Left colon (tissue), 2 donors: ENCODE measurements at regions not wholly inside any gene's neighbourhood (a gene's known extent, or its start where the extent isn't known, plus 50 kb on each side); places are given as distances from the start of the nearest gene placed in this dataset.
"Not testable (repeated sequence)": the region's sequence is repeated elsewhere in the genome, so short reads cannot be mapped to it uniquely, and the experiment has no call there.

Source experiments
- ATAC-seq: fragments of 200-7000 bp; cut with Tn5 transposase; one replicate; pipeline ENCODE4 v1.9.1; 2020; ENCODE audit warnings: mild to moderate bottlenecking, moderate library complexity
- DNase-seq, 2 donors: peaks; one replicate each; pipeline ENCODE4 v3.0.0-alpha.2; 2020
- intact Hi-C, 2 donors: fragments of 100-400 bp; cut with DNase I in 1 of 2; cut with micrococcal nuclease in 1 of 2; formaldehyde crosslinking; loops; one replicate each; pipeline versions ENCODE4 v1.11.2 to v1.14.0; 2022; cut with DNase I, micrococcal nuclease
- donor health status: DM: no; HTN: no; CAD: no.
- donor health status: DM: yes; HTN: yes; CAD: no.

GRCh38 chr6:2369606-2370005 is 124.2 kb upstream of the GMDS start:
- DNase-seq (no peak), ATAC-seq (no peak)
- intact Hi-C loops = no loop called here

- DNase-seq (no peak), ATAC-seq (no peak)
These were observed 117.8 kb upstream of the GMDS start for GRCh38 chr6:2363211-2363610.

GRCh38 chr6:2361195-2361594 is 115.8 kb upstream of the GMDS start:
- ATAC-seq = no peak
- intact Hi-C loops = no loop called here

More at GRCh38 chr6:2363211-2363610, 117.8 kb upstream of the GMDS start:
- intact Hi-C loops = no loop called here

GRCh38 chr6:2360716-2361115 is 115.3 kb upstream of the GMDS start:
- DNase-seq (no peak), ATAC-seq (no peak)
- intact Hi-C loops = no loop called here

More at GRCh38 chr6:2361195-2361594, 115.8 kb upstream of the GMDS start:
- no peak for DNase-seq

GRCh38 chr6:2360126-2360525 is 114.7 kb upstream of the GMDS start:
- intact Hi-C loops = no loop called here
- ATAC-seq = no peak

GRCh38 chr6:2355150-2355549 is 109.7 kb upstream of the GMDS start:
- intact Hi-C loops = loop anchor here in 1 of 2 donors (10.0 kb wide), 1 partner anchor 750 kb away; the partner anchor contains the start of gene FOXC1
- ATAC-seq (no peak), DNase-seq (no peak)

More at GRCh38 chr6:2360126-2360525, 114.7 kb upstream of the GMDS start:
- no peak for DNase-seq

- intact Hi-C loops = loop anchor here (5.0 to 10.0 kb wide), 3 partner anchors 147 to 752 kb away; partner anchors contain the start of gene FOXC1 (in 1 of the 2)
- DNase-seq (no peak), ATAC-seq (no peak)
These were observed 108.7 kb upstream of the GMDS start for GRCh38 chr6:2354138-2354491.

GRCh38 chr6:2353412-2354137 is 108.2 kb upstream of the GMDS start:
- ATAC-seq (peak; percentile 83), DNase-seq (peak; percentile 44 to 74)
- intact Hi-C loops = loop anchor here (5.0 to 10.0 kb wide), 3 partner anchors 146 to 751 kb away; partner anchors contain the start of gene FOXC1 (in 1 of the 2)

- intact Hi-C loops = loop anchor here (5.0 to 10.0 kb wide), 3 partner anchors 145 to 750 kb away; partner anchors contain the start of gene FOXC1 (in 1 of the 2)
- DNase-seq (no peak), ATAC-seq (no peak)
These were observed 106.5 kb upstream of the GMDS start for GRCh38 chr6:2351807-2352431.

GRCh38 chr6:2351090-2351489 is 105.7 kb upstream of the GMDS start:
- intact Hi-C loops = loop anchor here (5.0 to 10.0 kb wide), 3 partner anchors 144 to 749 kb away; partner anchors contain the start of gene FOXC1 (in 1 of the 2)
- ATAC-seq (peak; percentile 72), DNase-seq (no peak)

GRCh38 chr6:2346078-2346477 is 100.7 kb upstream of the GMDS start:
- no peak for ATAC-seq

GRCh38 chr6:2344319-2344905 is 99.0 kb upstream of the GMDS start:
- no peak for DNase-seq
- no peak for ATAC-seq
- intact Hi-C loops = no loop called here

More at GRCh38 chr6:2346078-2346477, 100.7 kb upstream of the GMDS start:
- DNase-seq = no peak
- intact Hi-C loops = no loop called here

- DNase-seq (no peak), ATAC-seq (no peak)
- intact Hi-C loops = no loop called here
These were observed 82.2 kb upstream of the GMDS start for GRCh38 chr6:2327591-2327990.

GRCh38 chr6:2324166-2324953 is 79.0 kb upstream of the GMDS start:
- intact Hi-C loops = no loop called here
- DNase-seq = no peak
- no peak for ATAC-seq

GRCh38 chr6:2317498-2317897 is 72.1 kb upstream of the GMDS start:
- DNase-seq, intact Hi-C loops, ATAC-seq: not testable (repeated sequence)

GRCh38 chr6:2314641-2315040 is 69.2 kb upstream of the GMDS start:
- ATAC-seq (no peak), DNase-seq (no peak)
- intact Hi-C loops = no loop called here

- intact Hi-C loops = no loop called here
- DNase-seq (no peak), ATAC-seq (no peak)
These were observed 64.6 kb upstream of the GMDS start for GRCh38 chr6:2310042-2310441.

GRCh38 chr6:2309122-2309521 is 63.7 kb upstream of the GMDS start:
- intact Hi-C loops = no loop called here
- no peak for DNase-seq
- peak; percentile 95 for ATAC-seq

- DNase-seq = no peak
- ATAC-seq = no peak
- intact Hi-C loops = no loop called here
These were observed 62.4 kb upstream of the GMDS start for GRCh38 chr6:2307799-2308198.
